Cardiac muscle cell (in vitro differentiated cells and primary cell): ENCODE measurements at regions not wholly inside any gene's neighbourhood (a gene's known extent, or its start where the extent isn't known, plus 50 kb on each side); places are given as distances from the start of the nearest gene placed in this dataset.

ENCODE experiments used
- DNase-seq, 2 donors: peaks; one replicate each; pipeline versions ENCODE4 v3.0.0 to v3.0.0-alpha.2; 2010 to 2017; ENCODE audit warnings: low read depth in 1 of 2, low spot score in 1 of 2
- H3K27ac ChIP-seq: fragments of 200-600 bp; sonication (generic); 2 replicates; pipeline ENCODE4 v1.5.1; 2016
- H3K27me3 ChIP-seq: fragments of 200-600 bp; sonication (generic); 2 replicates; pipeline ENCODE4 v1.6.0; 2016; ENCODE audit warnings: control low read depth
- H3K36me3 ChIP-seq: fragments of 200-600 bp; sonication (generic); 2 replicates; pipeline ENCODE4 v1.5.1; 2016; ENCODE audit warnings: control low read depth
- H3K4me1 ChIP-seq: fragments of 200-600 bp; sonication (generic); 2 replicates; pipeline ENCODE4 v1.8.1; 2017; ENCODE audit warnings: low read depth, mild to moderate bottlenecking, mixed run types
- H3K4me3 ChIP-seq: fragments of 200-600 bp; sonication (generic); 2 replicates; pipeline ENCODE4 v1.5.1; 2016; ENCODE audit warnings: mild to moderate bottlenecking
- H3K9me3 ChIP-seq: fragments of 200-600 bp; sonication (generic); 2 replicates; pipeline ENCODE4 v1.5.1; 2017; ENCODE audit warnings: low read depth, mild to moderate bottlenecking, control low read depth
- TF ChIP-seq, protein P1 (sequence below): IDR thresholded peaks from 2 replicates; pipeline ENCODE4 v1.5.1; 2012; ENCODE audit warnings: low read depth, mild to moderate bottlenecking, low read length

DNA sequence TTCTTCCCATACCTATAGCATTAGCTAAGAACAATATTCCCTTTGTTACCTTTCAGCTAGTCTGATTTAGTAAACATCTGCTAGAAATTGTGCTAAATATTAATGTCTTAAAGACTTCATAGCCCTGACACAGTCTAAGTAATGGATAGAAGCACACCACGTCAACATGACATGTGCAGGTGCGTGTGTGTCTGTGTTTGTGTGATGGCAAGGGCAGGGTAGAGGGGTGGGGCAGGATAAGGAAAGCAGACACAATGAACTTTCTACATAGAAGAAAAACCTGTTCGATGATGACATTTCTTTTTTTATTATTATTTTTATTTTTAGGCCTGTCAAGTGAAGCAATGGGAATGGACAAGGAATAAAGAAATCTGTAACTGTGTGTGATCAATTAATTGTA, 223.3 kb downstream of the NOL4 start:
- Histone ChIP-seq H3K9me3 (no peaks in the 10 kb centered on the region), H3K4me1 (peaks cover 4% of the 10 kb centered on the region), H3K36me3 (no peaks in the 10 kb centered on the region), H3K4me3 (no peak overlapping the region), H3K27ac (no peak overlapping the region), H3K27me3 (no peaks in the 10 kb centered on the region)
- TF ChIP-seq, protein P1, sequence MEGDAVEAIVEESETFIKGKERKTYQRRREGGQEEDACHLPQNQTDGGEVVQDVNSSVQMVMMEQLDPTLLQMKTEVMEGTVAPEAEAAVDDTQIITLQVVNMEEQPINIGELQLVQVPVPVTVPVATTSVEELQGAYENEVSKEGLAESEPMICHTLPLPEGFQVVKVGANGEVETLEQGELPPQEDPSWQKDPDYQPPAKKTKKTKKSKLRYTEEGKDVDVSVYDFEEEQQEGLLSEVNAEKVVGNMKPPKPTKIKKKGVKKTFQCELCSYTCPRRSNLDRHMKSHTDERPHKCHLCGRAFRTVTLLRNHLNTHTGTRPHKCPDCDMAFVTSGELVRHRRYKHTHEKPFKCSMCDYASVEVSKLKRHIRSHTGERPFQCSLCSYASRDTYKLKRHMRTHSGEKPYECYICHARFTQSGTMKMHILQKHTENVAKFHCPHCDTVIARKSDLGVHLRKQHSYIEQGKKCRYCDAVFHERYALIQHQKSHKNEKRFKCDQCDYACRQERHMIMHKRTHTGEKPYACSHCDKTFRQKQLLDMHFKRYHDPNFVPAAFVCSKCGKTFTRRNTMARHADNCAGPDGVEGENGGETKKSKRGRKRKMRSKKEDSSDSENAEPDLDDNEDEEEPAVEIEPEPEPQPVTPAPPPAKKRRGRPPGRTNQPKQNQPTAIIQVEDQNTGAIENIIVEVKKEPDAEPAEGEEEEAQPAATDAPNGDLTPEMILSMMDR = no peak
- no peak for DNase-seq

DNA sequence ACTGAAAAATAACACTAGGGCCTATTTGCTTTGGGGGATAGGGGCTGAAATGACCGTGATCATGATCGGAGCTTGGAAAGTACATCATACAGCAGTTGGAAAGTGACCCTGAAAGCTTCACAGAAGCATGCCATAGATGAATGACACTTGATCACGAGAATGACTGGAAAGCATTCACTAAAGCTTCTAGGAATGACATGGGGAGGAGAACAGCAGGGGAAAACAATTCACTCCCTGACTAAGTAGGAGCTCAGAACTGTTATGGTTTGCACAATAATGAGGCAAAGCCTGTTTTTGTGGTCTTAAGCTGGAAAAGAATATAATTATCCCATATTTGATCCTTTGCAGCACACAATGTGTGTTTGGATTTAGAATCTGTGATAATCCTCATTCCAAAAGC, 237.5 kb downstream of the NOL4 start:
- TF ChIP-seq, protein P1 = no peak
- Histone ChIP-seq H3K36me3 (no peaks in the 10 kb centered on the region), H3K27me3 (no peaks in the 10 kb centered on the region), H3K9me3 (no peaks in the 10 kb centered on the region), H3K27ac (no peak overlapping the region), H3K4me1 (no peaks in the 10 kb centered on the region), H3K4me3 (no peak overlapping the region)
- no peak for DNase-seq

DNA sequence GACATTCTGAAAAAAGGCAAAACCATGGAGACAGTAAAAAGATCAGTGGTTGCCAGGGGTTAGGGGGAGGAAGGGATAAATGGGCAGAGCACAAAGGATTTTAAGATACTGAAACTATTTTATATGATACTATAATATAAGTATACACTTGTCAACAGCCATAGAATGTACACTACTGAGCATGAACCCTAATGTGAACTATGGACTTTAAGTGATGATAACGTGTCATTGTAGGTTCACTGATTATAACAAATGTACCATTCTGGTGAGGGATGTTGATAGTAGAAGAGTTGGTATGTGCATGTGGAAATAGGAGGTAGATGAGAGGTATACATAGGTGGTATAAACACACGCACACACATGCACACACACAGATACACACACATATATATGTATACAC, 241.6 kb downstream of the NOL4 start:
- no peaks in the 10 kb centered on the region for H3K36me3 ChIP-seq
- no peaks in the 10 kb centered on the region for H3K27me3 ChIP-seq
- H3K4me3 ChIP-seq = no peak overlapping the region
- no peaks in the 10 kb centered on the region for H3K9me3 ChIP-seq
- TF ChIP-seq, protein P1 = no peak
- no peak for DNase-seq
- H3K4me1 ChIP-seq = no peaks in the 10 kb centered on the region
- no peak overlapping the region for H3K27ac ChIP-seq

DNA sequence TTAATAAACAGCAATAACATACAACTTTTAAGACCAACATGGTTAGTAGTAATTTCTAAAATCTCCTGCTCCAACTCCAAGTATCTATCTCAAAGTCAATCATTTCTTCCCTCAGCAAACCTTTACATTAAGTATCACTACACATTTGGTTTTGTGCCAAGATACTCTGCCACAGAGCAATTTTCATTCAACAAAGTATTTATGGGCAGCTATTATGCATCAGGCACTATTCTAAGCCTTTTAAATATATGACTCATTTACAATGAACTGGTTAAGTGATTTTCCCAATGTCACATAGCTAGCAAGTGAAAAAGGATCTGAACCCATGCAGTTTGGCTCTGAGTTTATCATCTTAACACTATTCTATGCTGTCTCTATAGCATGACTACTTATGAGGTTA, 264.3 kb downstream of the NOL4 start:
- H3K27me3 ChIP-seq = no peaks in the 10 kb centered on the region
- DNase-seq = no peak
- no peak overlapping the region for H3K27ac ChIP-seq
- H3K9me3 ChIP-seq = no peaks in the 10 kb centered on the region
- no peak overlapping the region for H3K4me3 ChIP-seq
- no peaks in the 10 kb centered on the region for H3K4me1 ChIP-seq
- H3K36me3 ChIP-seq = no peaks in the 10 kb centered on the region
- TF ChIP-seq, protein P1 = no peak

DNA sequence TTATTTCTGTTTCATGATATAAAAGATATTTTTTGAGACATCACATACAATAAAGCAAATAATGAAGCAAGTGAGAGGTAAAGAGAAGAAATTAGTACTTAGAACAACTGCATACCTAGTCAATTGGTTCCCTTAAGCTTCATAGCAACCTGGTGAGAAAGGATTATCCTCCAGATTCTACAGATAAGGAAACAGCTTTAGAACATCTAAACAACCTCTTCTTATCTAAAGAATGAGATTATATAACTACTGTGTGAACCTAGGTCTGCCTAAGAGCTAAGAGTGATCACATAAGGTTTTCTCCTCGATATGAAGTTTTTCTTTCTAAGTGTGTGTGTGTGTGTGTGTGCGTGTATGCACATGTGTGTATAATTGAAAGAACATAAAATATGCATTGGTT, 265.1 kb downstream of the NOL4 start:
- Histone ChIP-seq H3K27ac (no peak overlapping the region), H3K27me3 (no peaks in the 10 kb centered on the region), H3K4me1 (no peaks in the 10 kb centered on the region), H3K9me3 (no peaks in the 10 kb centered on the region), H3K36me3 (no peaks in the 10 kb centered on the region), H3K4me3 (no peak overlapping the region)
- TF ChIP-seq, protein P1 = no peak
- DNase-seq = no peak

DNA sequence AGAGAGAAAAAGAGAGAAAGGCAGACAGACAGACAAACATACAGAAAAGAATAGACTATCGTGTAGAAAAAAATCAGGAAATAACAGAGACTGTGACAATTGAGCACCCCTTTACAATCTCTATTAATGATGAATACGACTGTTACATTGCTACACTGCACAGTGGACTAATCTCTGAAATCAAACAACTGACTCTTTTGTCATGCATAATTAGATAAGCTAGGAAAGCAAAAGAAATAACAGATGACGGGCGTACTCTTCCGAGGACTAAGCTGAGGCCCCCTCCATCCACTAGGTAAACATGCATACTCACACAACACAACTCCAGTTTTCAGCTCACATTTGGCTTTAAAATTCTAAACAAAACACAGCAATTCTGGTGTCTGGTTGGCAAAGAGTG, 267.0 kb downstream of the NOL4 start:
- no peak overlapping the region for H3K27ac ChIP-seq

More for the DNA sequence above, 267.0 kb downstream of the NOL4 start:
- DNase-seq = no peak
- no peaks in the 10 kb centered on the region for H3K9me3 ChIP-seq
- H3K4me3 ChIP-seq = no peak overlapping the region
- no peaks in the 10 kb centered on the region for H3K36me3 ChIP-seq
- no peaks in the 10 kb centered on the region for H3K27me3 ChIP-seq
- TF ChIP-seq, protein P1 = no peak
- H3K4me1 ChIP-seq = no peaks in the 10 kb centered on the region
